Keratinocyte (primary cell): ENCODE measurements at regions not wholly inside any gene's neighbourhood (a gene's known extent, or its start where the extent isn't known, plus 50 kb on each side); places are given as distances from the start of the nearest gene placed in this dataset.

Experiments
- DNase-seq: peaks from one replicate; pipeline ENCODE4 v3.0.0-alpha.2; 2011; ENCODE audit warnings: low read depth, missing footprints, low spot score
- FAIRE-seq: peaks from 2 replicates; lab custom pipeline; 2011; peaks lifted over from hg19 to GRCh38; lab: Jason Lieb, UNC
- H2AFZ ChIP-seq: 2 replicates; pipeline ENCODE4 v1.6.0; 2012; ENCODE audit warnings: low read length, control low read depth, inconsistent platforms; ENCODE audit not compliant: control insufficient read depth
- H3K27ac ChIP-seq: 2 replicates; pipeline ENCODE4 v1.5.1; 2011; ENCODE audit warnings: low read length; ENCODE audit not compliant: control insufficient read depth, insufficient read depth
- H3K27me3 ChIP-seq: 3 replicates; pipeline ENCODE4 v1.6.0; 2011; ENCODE audit warnings: low read length; ENCODE audit not compliant: control insufficient read depth, insufficient read depth; ENCODE audit errors: extremely low read depth
- H3K36me3 ChIP-seq, 2 experiments: 2 replicates in 1 of 2; 3 replicates in 1 of 2; pipeline ENCODE4 v1.5.1; 2011; ENCODE audit warnings: low read length in 2 of 2, mild to moderate bottlenecking in 1 of 2; ENCODE audit not compliant: control insufficient read depth in 2 of 2, insufficient read depth in 2 of 2; ENCODE audit errors: extremely low read depth in 1 of 2
- H3K4me1 ChIP-seq: 3 replicates; pipeline ENCODE4 v1.5.1; 2011; ENCODE audit warnings: low read length; ENCODE audit not compliant: control insufficient read depth, insufficient read depth; ENCODE audit errors: extremely low read depth
- H3K4me2 ChIP-seq: 3 replicates; pipeline ENCODE4 v1.6.0; 2011; ENCODE audit warnings: low read depth, low read length; ENCODE audit not compliant: control insufficient read depth, insufficient read depth; ENCODE audit errors: extremely low read depth
- H3K4me3 ChIP-seq, 3 experiments: fragments of 200-600 bp in 1 of 3; sonication (generic) in 1 of 3; 2 replicates in 2 of 3; 3 replicates in 1 of 3; pipeline ENCODE4 v1.5.1; 2011 to 2016; ENCODE audit warnings: low read length in 3 of 3, mild to moderate bottlenecking in 3 of 3, control low read depth in 2 of 3, inconsistent platforms in 1 of 3, low read depth in 1 of 3, mixed read lengths in 1 of 3, mixed run types in 1 of 3, moderate library complexity in 1 of 3; ENCODE audit not compliant: control insufficient read depth in 2 of 3, insufficient read depth in 2 of 3; ENCODE audit errors: extremely low read depth in 1 of 3
- H3K79me2 ChIP-seq: 2 replicates; pipeline ENCODE4 v1.6.0; 2012; ENCODE audit warnings: low read length; ENCODE audit not compliant: control insufficient read depth, insufficient read depth
- H3K9ac ChIP-seq: 3 replicates; pipeline ENCODE4 v1.6.0; 2011; ENCODE audit warnings: low read length; ENCODE audit not compliant: control insufficient read depth, insufficient read depth; ENCODE audit errors: extremely low read depth
- H3K9me1 ChIP-seq: 3 replicates; pipeline ENCODE4 v1.6.0; 2011; ENCODE audit warnings: low read length; ENCODE audit not compliant: control insufficient read depth, insufficient read depth; ENCODE audit errors: extremely low read depth
- H3K9me3 ChIP-seq: 2 replicates; pipeline ENCODE4 v1.5.1; 2012; ENCODE audit warnings: low read depth, low read length; ENCODE audit not compliant: control insufficient read depth
- H4K20me1 ChIP-seq: 3 replicates; pipeline ENCODE4 v1.6.0; 2011; ENCODE audit warnings: low read length; ENCODE audit not compliant: control insufficient read depth, insufficient read depth; ENCODE audit errors: extremely low read depth
- EZH2 ChIP-seq: IDR thresholded peaks from one replicate; pipeline ENCODE4 v1.6.1; 2012; ENCODE audit warnings: inconsistent platforms, mild to moderate bottlenecking, low read length, moderate library complexity
- dilution Hi-C: fragments of 300-500 bp; cut with MboI; formaldehyde crosslinking; loops from one replicate; pipeline ENCODE4 v1.7.0; 2020; ENCODE audit warnings: low sequenced_read_pairs; ENCODE audit not compliant: extremely low pct_ligation_motif_present
- TF ChIP-seq, protein P1 (sequence below), 3 experiments: IDR thresholded peaks in 1 of 3; conservative IDR thresholded peaks in 1 of 3; optimal IDR thresholded peaks in 1 of 3; 2 replicates in 2 of 3; 3 replicates in 1 of 3; pipeline versions ENCODE3 to v1.5.1; 2011; ENCODE audit warnings: low read length in 3 of 3, mild to moderate bottlenecking in 3 of 3, moderate library complexity in 2 of 3, control low read depth in 1 of 3, inconsistent platforms in 1 of 3; ENCODE audit not compliant: insufficient read depth in 2 of 3; ENCODE audit errors: extremely low read depth in 1 of 3

DNA sequence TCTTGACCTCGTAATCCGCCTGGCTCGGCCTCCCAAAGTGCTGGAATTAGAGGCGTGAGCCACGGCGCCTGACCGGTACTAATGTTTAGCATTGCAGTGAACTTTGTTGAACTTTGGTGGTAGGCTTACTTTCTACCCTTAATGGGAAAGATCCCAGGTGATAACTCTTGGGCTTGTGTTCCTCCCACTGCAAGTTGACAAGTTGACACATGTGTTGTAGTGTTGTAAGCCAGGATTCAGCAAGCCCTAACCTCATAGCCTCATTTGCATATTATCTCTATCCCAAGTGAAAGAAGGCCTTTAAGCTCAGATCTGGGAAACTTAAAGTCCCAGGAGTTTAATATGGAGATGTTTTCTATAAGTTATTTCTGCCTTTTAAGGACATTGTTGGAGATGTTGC, 80.0 kb upstream of the CLCN4 start:
- dilution Hi-C loops, result no loop called here

DNA sequence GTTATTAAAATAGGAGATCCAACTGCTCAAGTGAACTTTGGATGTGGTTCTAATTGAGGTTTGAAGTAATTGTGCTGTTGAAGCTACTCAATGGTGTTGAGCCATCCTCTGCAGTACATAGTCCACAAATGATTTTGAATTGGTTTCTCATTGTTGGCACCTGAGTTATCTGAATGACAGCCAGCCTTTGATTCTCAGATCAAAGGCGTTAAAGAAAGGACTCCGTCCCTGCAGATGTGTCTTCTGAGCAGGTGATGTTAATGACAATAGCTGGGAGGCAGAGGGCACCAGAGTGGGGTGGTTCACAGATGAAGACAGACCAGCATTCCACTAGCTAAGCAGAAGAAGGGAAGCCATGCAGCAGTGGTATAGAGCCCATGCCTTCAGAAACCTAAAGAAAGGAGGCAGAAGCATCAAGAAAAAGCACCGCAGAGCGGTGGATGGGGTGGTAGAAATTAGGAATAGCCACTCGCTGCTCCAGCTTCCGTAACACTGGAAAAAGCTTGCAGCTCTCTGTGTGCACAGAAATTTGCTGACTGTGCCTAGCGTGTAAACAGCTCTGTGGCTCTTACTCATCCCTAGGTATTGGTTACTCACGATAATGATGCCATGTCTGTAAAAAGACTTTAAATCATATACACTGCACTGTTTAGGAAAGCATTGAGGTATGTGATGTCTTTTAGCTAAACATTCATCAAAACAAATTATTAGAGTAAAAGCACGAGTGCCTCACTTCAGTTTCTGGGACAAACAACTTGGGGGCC, 79.2 kb upstream of the CLCN4 start:
- H3K79me2 ChIP-seq, result no peaks in the 10 kb centered on the region
- H4K20me1 ChIP-seq, result no peaks in the 10 kb centered on the region
- H3K9ac ChIP-seq, result no peak overlapping the region
- TF ChIP-seq, protein P1, sequence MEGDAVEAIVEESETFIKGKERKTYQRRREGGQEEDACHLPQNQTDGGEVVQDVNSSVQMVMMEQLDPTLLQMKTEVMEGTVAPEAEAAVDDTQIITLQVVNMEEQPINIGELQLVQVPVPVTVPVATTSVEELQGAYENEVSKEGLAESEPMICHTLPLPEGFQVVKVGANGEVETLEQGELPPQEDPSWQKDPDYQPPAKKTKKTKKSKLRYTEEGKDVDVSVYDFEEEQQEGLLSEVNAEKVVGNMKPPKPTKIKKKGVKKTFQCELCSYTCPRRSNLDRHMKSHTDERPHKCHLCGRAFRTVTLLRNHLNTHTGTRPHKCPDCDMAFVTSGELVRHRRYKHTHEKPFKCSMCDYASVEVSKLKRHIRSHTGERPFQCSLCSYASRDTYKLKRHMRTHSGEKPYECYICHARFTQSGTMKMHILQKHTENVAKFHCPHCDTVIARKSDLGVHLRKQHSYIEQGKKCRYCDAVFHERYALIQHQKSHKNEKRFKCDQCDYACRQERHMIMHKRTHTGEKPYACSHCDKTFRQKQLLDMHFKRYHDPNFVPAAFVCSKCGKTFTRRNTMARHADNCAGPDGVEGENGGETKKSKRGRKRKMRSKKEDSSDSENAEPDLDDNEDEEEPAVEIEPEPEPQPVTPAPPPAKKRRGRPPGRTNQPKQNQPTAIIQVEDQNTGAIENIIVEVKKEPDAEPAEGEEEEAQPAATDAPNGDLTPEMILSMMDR (optimal IDR thresholded peaks at IDR 0.05 in 1 of 3, IDR thresholded peaks at IDR 0.05 in 1 of 3, conservative IDR thresholded peaks at IDR 0.05 in 1 of 3; ENCODE audit: extremely low read depth in 1 of 3, insufficient read depth in 2 of 3, low read length in 3 of 3), result no peak
- TF ChIP-seq EZH2, result no peak
- H2AFZ ChIP-seq, result no peak overlapping the region
- dilution Hi-C loops, result no loop called here
- H3K4me2 ChIP-seq, result no peak overlapping the region
- H3K4me1 ChIP-seq, result peaks cover 25% of the 10 kb centered on the region
- peaks cover 0 to 1% of the 10 kb centered on the region in 2 experiments for H3K36me3 ChIP-seq
- H3K27me3 ChIP-seq, result no peaks in the 10 kb centered on the region
- H3K4me3 ChIP-seq, result no peak overlapping the region
- no peak for FAIRE-seq
- H3K9me1 ChIP-seq, result no peaks in the 10 kb centered on the region
- H3K27ac ChIP-seq, result no peak overlapping the region
- no peaks in the 10 kb centered on the region for H3K9me3 ChIP-seq
- DNase-seq, result no peak

More for the DNA sequence above, 80.0 kb upstream of the CLCN4 start:
- no peaks in the 10 kb centered on the region for H3K9me1 ChIP-seq
- peaks cover 0 to 1% of the 10 kb centered on the region in 2 experiments for H3K36me3 ChIP-seq
- H3K9ac ChIP-seq, result no peak overlapping the region
- H4K20me1 ChIP-seq, result no peaks in the 10 kb centered on the region
- no peaks in the 10 kb centered on the region for H3K9me3 ChIP-seq
- H3K4me2 ChIP-seq, result no peak overlapping the region
- no peak overlapping the region for H3K4me3 ChIP-seq
- DNase-seq (no peak), FAIRE-seq (no peak)
- H3K27ac ChIP-seq, result no peak overlapping the region
- no peak overlapping the region for H2AFZ ChIP-seq
- TF ChIP-seq EZH2, result no peak
- TF ChIP-seq, protein P1 (optimal IDR thresholded peaks at IDR 0.05 in 1 of 3, IDR thresholded peaks at IDR 0.05 in 1 of 3, conservative IDR thresholded peaks at IDR 0.05 in 1 of 3; ENCODE audit: extremely low read depth in 1 of 3, insufficient read depth in 2 of 3, low read length in 3 of 3), result no peak
- H3K79me2 ChIP-seq, result no peaks in the 10 kb centered on the region
- peaks cover 25% of the 10 kb centered on the region for H3K4me1 ChIP-seq
- H3K27me3 ChIP-seq, result no peaks in the 10 kb centered on the region
